OCI-LY1 (cell line): ENCODE measurements at regions not wholly inside any gene's neighbourhood (a gene's known extent, or its start where the extent isn't known, plus 50 kb on each side); places are given as distances from the start of the nearest gene placed in this dataset.

Experiments used
- H2AFZ ChIP-seq: fragments of 200-600 bp; sonication (generic), shearing (Covaris generic); 2 replicates; pipeline ENCODE4 v1.6.0; 2014; ENCODE audit warnings: antibody characterized with exemption, mild to moderate bottlenecking, low read length
- H3F3A ChIP-seq: fragments of 200-600 bp; sonication (generic), shearing (Covaris generic); 2 replicates; pipeline ENCODE4 v1.6.0; 2014; ENCODE audit warnings: mild to moderate bottlenecking, antibody characterized with exemption, low read length, moderate library complexity; ENCODE audit not compliant: insufficient read depth
- H3K27ac ChIP-seq: fragments of 200-600 bp; sonication (generic); 2 replicates; pipeline ENCODE4 v1.5.1; 2014; ENCODE audit warnings: low read length, mixed run types, mild to moderate bottlenecking, low read depth; ENCODE audit not compliant: poor library complexity, severe bottlenecking
- H3K27me3 ChIP-seq: fragments of 200-600 bp; sonication (generic); 2 replicates; pipeline ENCODE4 v1.6.0; 2014; ENCODE audit warnings: antibody characterized with exemption, mild to moderate bottlenecking, low read length, moderate library complexity; ENCODE audit not compliant: insufficient read depth
- H3K36me3 ChIP-seq: fragments of 200-600 bp; sonication (generic); 2 replicates; pipeline ENCODE4 v1.6.1; 2014; ENCODE audit warnings: mild to moderate bottlenecking, antibody characterized with exemption, low read length, moderate library complexity, mixed read lengths; ENCODE audit not compliant: insufficient read depth
- H3K4me1 ChIP-seq: fragments of 200-600 bp; sonication (generic); 2 replicates; pipeline ENCODE4 v1.5.1; 2014; ENCODE audit warnings: mild to moderate bottlenecking, low read length, moderate library complexity; ENCODE audit not compliant: insufficient read depth, severe bottlenecking
- H3K4me2 ChIP-seq: fragments of 200-600 bp; sonication (generic), shearing (Covaris generic); 2 replicates; pipeline ENCODE4 v1.6.1; 2014; ENCODE audit warnings: low read length
- H3K4me3 ChIP-seq: fragments of 200-600 bp; sonication (generic); 2 replicates; pipeline ENCODE4 v1.5.1; 2014; ENCODE audit warnings: low read length, low read depth, mild to moderate bottlenecking, mixed read lengths; ENCODE audit not compliant: poor library complexity, severe bottlenecking
- H3K79me2 ChIP-seq: fragments of 200-600 bp; shearing (Covaris generic); 2 replicates; pipeline ENCODE4 v1.6.1; 2016; ENCODE audit warnings: mixed run types, low read length, mixed read lengths; ENCODE audit not compliant: insufficient read depth
- H3K9ac ChIP-seq: fragments of 200-600 bp; sonication (generic), shearing (Covaris generic); 2 replicates; pipeline ENCODE4 v1.6.1; 2014; ENCODE audit warnings: mild to moderate bottlenecking, low read length, mixed read lengths
- H3K9me2 ChIP-seq: fragments of 200-600 bp; sonication (generic), shearing (Covaris generic); 2 replicates; pipeline ENCODE4 v1.6.1; 2014; ENCODE audit warnings: low read depth, mild to moderate bottlenecking, low read length, mixed read lengths
- H3K9me3 ChIP-seq: fragments of 200-600 bp; shearing (Covaris generic); 2 replicates; pipeline ENCODE4 v1.6.1; 2014; ENCODE audit warnings: low read length, mixed read lengths
- H4K20me1 ChIP-seq: fragments of 200-600 bp; sonication (generic), shearing (Covaris generic); 2 replicates; pipeline ENCODE4 v1.6.0; 2016; ENCODE audit warnings: mild to moderate bottlenecking, low read length; ENCODE audit not compliant: insufficient read depth
- EZH2 ChIP-seq: fragments of 200-600 bp; sonication (generic), shearing (Covaris generic); IDR thresholded peaks from 2 replicates; pipeline ENCODE4 v1.8.0; 2017; ENCODE audit warnings: borderline replicate concordance, mixed run types, mild to moderate bottlenecking, antibody characterized with exemption, low read length, moderate library complexity, mixed read lengths
- TF ChIP-seq, protein P1 (sequence below): fragments of 200-600 bp; sonication (generic), shearing (Covaris generic); IDR thresholded peaks from 2 replicates; pipeline ENCODE4 v1.5.1; 2017; ENCODE audit warnings: mild to moderate bottlenecking, antibody characterized with exemption, low read length, moderate library complexity, mixed read lengths

DNA sequence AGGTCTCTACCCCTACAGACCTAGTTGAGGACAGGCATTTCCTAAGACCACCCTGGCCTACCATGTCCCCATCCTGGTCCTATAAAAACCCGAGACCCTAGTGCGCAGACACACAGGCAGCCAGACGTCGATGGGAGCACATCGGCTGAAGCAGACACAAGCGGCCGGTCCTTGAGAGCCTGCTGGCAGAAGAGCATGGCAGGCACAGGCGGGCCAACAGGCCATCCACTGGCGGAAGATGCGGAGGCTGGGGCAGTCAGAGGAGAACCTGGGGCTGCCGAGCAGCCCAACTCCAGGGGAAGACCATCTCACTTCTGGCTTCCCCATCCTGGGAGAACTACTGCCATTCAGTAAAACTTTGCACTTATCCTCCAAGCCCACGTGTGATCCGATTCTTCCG is 396.8 kb downstream of the AEBP2 start:
- H3F3A ChIP-seq: no peaks in the 10 kb centered on the region
- no peaks in the 10 kb centered on the region for H3K9me2 ChIP-seq
- no peaks in the 10 kb centered on the region for H3K9me3 ChIP-seq
- H2AFZ ChIP-seq: no peak overlapping the region
- no peaks in the 10 kb centered on the region for H3K36me3 ChIP-seq
- H3K27ac ChIP-seq: no peak overlapping the region
- no peak for TF ChIP-seq EZH2
- TF ChIP-seq, protein P1, sequence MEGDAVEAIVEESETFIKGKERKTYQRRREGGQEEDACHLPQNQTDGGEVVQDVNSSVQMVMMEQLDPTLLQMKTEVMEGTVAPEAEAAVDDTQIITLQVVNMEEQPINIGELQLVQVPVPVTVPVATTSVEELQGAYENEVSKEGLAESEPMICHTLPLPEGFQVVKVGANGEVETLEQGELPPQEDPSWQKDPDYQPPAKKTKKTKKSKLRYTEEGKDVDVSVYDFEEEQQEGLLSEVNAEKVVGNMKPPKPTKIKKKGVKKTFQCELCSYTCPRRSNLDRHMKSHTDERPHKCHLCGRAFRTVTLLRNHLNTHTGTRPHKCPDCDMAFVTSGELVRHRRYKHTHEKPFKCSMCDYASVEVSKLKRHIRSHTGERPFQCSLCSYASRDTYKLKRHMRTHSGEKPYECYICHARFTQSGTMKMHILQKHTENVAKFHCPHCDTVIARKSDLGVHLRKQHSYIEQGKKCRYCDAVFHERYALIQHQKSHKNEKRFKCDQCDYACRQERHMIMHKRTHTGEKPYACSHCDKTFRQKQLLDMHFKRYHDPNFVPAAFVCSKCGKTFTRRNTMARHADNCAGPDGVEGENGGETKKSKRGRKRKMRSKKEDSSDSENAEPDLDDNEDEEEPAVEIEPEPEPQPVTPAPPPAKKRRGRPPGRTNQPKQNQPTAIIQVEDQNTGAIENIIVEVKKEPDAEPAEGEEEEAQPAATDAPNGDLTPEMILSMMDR: no peak
- H3K4me1 ChIP-seq: no peaks in the 10 kb centered on the region
- no peaks in the 10 kb centered on the region for H3K27me3 ChIP-seq
- H3K4me3 ChIP-seq: no peak overlapping the region
- H3K9ac ChIP-seq: no peak overlapping the region
- H3K4me2 ChIP-seq: no peak overlapping the region
- H4K20me1 ChIP-seq: no peaks in the 10 kb centered on the region
- H3K79me2 ChIP-seq: no peaks in the 10 kb centered on the region

DNA sequence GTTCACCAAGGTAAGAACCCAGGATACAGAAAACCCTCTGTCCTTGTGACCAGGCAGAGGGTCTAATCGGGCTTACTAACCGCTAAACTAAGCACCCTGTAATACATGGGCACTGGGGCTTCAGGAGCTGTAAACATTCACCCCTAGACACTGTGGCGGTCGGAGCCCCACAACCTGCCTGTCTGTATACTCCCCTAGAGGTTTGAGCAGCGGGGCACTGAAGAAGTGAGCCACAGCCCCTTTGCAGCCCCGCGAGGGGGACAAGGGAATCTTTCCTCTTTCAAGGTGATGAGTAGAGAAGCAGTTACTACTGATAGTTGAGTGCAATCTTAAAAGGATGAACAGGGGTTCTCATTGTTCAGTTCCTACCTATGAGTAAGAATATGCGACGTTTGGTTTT is 397.2 kb downstream of the AEBP2 start:
- Histone ChIP-seq H2AFZ (no peak overlapping the region), H3K9ac (no peak overlapping the region), H3K9me3 (no peaks in the 10 kb centered on the region), H3K79me2 (no peaks in the 10 kb centered on the region), H3K36me3 (no peaks in the 10 kb centered on the region), H3K9me2 (no peaks in the 10 kb centered on the region), H3F3A (no peaks in the 10 kb centered on the region), H3K27me3 (no peaks in the 10 kb centered on the region), H4K20me1 (no peaks in the 10 kb centered on the region), H3K4me3 (no peak overlapping the region), H3K27ac (no peak overlapping the region), H3K4me1 (no peaks in the 10 kb centered on the region), H3K4me2 (no peak overlapping the region)
- no peak for TF ChIP-seq EZH2
- TF ChIP-seq, protein P1: no peak

DNA sequence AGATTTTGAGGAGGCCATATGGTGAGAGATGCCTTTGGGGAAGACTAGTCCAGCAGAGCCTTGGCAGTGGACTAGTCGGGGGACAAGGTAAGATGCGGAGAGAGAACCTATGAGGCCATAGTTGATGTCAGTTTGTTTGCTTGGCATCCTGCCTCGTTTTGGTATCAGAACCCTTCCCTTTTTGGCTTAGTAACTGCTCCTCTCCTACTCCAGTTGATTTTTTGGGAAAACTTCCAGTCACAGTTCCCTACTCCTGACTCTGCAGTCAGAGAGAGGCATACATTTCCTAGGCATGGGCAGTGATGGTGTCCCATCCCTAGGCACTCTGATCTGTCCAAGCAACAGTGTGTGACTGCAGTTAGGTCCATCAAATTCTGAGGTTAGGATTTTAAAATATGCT is 398.3 kb downstream of the AEBP2 start:
- H3K9me2 ChIP-seq: no peaks in the 10 kb centered on the region
- no peaks in the 10 kb centered on the region for H4K20me1 ChIP-seq
- no peaks in the 10 kb centered on the region for H3K27me3 ChIP-seq
- no peak for TF ChIP-seq EZH2
- TF ChIP-seq, protein P1: no peak
- no peaks in the 10 kb centered on the region for H3K9me3 ChIP-seq
- no peaks in the 10 kb centered on the region for H3K36me3 ChIP-seq
- no peak overlapping the region for H3K9ac ChIP-seq
- H3K4me3 ChIP-seq: no peak overlapping the region
- no peaks in the 10 kb centered on the region for H3K79me2 ChIP-seq
- no peaks in the 10 kb centered on the region for H3K4me1 ChIP-seq
- no peak overlapping the region for H3K4me2 ChIP-seq
- H2AFZ ChIP-seq: no peak overlapping the region
- no peak overlapping the region for H3K27ac ChIP-seq
- no peaks in the 10 kb centered on the region for H3F3A ChIP-seq
